ENCODE measurements at regions not wholly inside any gene's neighbourhood (a gene's known extent, or its start where the extent isn't known, plus 50 kb on each side); places are given as distances from the start of the nearest gene placed in this dataset.
"Not testable (repeated sequence)": the region's sequence is repeated elsewhere in the genome, so short reads cannot be mapped to it uniquely, and the experiment has no call there.

DNA sequence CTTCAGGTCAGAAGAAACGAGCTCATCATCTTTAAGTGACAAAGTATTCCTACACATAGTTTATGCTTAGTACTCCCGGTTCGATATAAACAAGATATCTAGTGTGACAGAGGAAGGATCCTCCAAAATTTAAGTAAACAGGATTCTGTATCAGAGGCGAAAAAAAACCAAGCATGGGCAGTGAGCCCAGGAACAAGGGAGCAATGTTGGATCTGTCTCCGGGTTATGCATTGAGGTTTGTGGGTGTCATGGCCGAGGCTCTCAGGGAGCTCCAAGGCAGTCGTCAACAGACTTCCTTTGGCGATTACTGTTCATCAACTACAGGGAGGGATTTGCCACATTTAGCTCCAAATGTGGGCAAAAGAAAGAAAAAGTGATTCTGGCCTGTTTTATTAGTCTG, 319.5 kb downstream of the CBLN4 start:
- DNase-seq (ENCODE audit: low read depth), result no peak

DNA sequence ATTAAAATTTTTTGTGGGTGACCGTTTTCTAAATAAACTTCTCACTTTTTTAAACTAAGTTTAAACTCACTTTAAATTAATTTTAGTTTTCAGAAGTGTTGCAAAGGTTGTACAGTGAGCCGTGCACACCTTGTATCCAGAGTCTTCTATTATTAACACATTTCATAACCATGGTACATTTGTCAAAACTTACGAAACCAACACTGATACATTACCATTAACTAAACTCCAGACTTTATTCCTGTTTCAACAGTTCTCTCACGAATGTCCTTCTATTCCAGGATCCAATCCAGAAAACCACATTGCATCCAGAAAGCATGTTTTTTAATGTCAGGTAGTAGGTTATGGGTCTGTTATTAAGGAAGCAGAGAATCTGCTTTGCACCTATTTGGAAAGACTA, 319.9 kb downstream of the CBLN4 start:
- DNase-seq (ENCODE audit: low read depth), result no peak

DNA sequence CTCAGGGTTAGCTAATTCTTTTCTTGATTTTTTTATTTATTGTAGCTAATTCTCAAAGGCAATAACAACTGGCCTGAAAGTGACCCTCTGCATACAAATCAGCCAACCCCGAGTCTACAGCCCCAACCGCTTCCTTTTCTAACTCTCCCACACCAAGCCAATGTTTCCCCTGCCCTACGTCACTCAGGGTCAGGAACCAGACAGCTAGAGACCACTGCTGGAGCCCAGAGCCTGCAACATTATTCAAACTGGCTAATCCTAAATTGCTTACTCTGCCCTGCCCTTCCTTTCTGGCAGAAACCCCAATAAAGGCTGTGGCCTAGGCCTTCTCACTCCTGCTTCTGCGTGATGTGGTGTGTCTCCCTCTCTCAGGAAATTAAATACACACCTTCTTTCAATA, 320.7 kb downstream of the CBLN4 start:
- no peak for DNase-seq (ENCODE audit: low read depth)

DNA sequence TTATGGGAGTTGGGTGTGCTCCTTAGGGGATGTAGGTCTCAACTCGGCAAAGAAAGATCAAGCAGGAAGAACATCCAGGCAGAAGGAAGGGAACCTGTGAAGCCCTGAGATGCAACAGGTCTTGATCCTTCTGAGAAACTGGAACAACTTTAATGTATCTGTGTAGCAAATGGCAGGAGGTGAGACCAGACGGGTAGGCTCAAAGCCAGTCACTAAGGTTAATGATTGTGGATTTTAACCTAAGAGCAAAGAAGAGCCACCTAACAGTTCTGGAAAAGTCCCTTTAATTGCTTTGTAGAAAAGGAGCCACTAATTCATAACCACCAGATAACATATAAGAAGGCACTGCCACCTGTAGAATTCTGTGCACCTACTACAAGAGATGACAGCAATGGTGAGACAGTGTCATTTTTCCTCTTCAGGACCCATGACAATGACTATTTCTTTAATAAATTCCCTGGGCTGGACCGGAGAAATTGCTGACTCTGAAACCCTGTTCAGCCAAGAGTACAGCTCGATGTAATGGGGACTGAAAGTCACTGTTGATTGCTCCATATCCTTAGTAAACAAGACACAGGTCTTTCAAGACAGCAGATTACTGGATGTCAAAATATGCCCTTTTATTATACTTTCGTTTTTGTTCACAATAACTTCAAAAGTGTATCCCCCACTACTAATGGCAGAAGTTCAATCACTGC, 326.2 kb downstream of the CBLN4 start:
- DNase-seq (ENCODE audit: low read depth), result no peak

DNA sequence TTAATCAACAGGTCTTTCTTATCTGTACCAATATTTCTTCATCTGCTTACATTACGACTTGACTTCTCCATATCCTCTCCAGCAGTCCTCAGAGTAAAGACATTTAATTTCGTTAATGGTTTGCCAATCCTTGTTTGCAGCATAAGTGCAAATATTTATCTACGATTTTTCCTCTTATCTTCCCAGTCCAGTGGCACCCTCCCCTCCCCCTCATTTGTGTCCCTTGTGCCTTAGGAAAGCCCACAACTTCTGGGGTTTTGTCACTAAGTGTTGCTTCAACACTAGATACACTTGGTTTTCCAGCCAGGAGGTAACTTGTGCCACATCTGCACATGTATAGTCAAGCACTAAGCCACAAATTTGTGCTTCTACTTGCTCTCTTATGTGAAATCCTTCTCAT, 327.2 kb downstream of the CBLN4 start:
- no peak for DNase-seq (ENCODE audit: low read depth)

DNA sequence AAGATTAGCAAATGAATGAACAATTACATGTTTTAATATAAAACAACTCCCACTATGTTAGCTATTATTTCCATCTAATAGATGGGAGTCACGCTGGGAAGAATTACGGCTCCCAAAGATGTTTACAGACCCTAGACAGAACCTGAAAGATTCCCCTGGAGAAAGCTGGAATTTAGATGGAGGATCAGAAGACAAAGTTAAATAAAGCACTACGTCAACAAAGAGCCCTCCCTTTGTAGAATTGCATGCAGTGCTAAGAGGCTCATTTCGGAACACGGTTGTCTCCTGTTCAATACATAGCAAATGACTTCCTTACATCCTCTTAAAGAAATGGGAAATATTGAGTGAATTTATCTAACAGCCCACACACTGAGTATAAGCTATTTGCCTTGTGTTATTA, 328.3 kb downstream of the CBLN4 start:
- no peak for DNase-seq (ENCODE audit: low read depth)

DNA sequence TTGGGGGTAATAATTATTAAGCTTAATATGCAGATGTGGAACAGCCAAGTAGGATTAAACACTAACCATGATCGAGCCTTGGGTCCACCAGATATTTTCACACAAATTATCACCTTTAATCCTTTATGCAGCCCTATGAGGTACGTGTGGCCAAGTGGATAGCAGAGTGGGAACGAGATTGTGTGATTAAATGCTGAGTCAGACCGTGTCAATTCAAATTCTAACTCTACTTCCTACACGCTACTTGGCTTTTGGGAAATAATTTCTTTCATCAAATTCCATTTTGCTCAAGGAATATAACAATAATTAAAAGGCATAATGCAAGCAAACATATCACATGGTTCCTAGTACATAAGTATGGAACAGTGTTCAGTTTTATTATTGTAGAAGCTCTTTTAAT, 329.2 kb downstream of the CBLN4 start:
- DNase-seq (ENCODE audit: low read depth), result no peak

DNA sequence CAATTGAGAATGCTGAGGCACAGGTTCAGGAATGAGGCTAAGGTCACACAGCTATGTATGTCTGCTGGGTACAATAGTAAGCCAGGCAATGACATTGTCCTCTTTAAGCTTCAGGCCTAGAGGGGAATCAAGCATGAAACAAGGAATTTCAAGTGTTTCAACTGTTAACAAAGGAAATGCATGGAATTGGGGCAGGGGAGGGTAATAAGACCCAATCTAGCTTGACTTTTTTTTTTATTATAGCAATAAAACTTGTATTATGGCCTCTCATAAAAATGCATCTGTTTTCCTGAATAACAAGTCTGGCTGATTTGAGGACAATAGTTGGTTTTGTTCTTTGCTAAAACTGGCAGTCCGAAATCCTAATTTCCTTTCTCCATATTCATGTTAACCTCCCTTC, 336.7 kb downstream of the CBLN4 start:
- DNase-seq (ENCODE audit: low read depth), result no peak

DNA sequence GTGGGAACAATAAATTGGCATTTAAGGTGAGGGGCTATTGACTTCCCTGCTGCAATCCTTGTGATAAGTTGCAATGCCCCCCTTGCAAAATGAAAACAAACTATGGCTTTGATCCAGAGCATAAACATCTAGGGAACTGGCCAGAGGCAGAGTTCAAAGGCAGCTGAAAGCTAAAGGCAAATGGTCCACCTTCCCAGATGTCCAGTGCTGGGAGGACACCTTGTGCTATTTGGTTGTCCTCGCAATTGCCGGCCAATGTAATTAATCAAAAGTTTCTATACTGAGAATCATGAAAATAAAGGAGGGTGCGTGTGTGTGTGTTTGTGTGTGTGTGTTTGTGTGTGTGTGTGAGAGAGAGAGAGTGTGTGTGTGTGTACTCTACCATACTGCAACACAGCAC, 337.4 kb downstream of the CBLN4 start:
- no peak for DNase-seq (ENCODE audit: low read depth)

DNA sequence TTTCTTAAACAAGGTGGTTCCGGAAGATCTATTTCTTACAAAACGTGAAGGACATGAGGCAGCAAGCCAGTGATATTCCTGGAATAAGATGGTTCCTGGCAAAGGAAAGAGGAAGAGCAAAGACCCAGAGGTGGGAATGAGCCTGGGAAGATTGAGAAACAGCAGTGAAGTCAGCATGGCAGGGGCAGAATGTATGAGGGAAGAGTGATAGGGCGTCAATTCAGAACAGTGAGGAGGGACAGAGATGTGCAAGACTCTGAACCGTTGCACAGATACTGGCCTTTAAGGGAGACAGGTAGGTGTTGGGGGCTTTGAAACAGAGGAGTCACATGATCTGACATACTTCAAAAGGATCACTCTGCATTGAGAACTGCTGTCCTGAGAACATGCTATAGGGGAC, 338.3 kb downstream of the CBLN4 start:
- no peak for DNase-seq (ENCODE audit: low read depth)

DNA sequence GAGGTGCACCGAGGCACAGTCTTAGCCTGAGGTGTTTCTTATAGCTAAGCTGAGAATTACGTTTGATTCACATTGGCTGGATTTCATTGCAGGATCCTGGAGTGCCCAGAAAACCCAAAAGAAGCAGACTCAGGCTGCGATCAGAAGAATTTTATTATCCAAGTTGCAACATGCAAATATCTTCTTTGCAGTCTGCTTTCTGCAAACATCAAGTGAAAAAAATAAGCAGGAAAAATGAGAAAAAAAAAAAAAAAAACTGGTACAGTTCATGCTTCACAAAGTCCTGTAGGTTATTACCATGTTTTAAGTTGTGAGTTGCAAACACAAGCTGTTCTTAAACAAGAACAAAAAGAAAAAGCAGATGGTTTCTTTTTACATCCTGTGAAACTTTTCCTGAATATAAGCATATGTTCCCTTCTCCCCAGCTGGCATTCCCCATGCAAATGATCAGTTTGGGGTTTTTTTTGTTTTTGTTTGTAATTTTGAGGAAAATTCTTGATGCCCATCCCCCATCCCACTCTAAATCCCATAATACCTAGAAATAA, 349.0 kb downstream of the CBLN4 start:
- DNase-seq (ENCODE audit: low read depth), result no peak

DNA sequence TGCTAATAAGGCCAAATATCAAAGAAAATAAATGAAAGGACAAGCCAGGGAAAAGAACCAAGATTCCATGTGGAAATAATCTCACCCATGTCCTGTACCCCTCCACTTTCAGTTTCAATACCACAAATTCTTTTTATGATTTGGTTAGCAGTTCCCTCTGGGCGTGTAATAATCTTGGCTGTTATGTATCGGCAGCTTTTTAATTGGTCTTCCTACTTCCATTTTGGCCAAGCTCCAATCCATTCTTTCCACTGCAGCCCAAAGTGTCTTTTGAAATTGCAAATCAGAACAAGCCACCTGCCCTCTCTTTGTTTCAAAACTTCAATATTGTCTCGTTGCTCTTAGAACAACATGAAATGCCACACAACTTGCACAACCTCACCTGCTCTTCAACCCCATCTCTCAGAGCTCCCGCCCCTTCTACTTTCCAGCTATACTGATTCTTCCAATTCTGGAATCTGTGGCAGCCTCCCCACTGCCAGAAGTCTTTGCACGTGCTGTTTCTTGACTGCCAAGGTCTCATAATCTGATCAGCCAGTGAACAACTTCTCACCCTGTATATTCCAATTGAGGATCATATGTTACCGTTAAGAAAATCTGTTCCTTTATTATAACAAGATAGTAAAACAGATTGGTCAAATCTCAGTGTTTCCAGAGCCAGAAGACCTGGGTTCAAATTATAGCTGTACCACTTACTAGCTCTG, 354.5 kb downstream of the CBLN4 start:
- no peak for DNase-seq (ENCODE audit: low read depth)

DNA sequence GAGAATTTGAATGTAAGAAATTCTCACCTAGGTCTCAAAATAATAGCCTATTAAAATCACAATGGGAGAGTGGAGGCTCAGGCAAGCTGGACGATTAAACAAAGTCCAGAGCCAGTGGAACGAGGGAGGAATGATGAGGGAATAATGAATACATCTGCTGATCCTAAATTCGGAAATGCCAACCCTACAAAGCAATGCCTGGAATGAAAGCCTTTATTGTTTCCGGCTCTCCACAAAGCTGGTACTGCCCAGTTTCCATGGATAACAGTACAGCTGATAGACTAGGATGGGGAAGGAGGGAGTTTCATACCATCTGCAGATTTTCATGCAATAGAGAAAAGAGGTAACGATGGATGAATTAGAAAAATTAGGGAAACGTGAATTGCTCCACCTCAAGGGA, 356.1 kb downstream of the CBLN4 start:
- DNase-seq (ENCODE audit: low read depth), result no peak

DNA sequence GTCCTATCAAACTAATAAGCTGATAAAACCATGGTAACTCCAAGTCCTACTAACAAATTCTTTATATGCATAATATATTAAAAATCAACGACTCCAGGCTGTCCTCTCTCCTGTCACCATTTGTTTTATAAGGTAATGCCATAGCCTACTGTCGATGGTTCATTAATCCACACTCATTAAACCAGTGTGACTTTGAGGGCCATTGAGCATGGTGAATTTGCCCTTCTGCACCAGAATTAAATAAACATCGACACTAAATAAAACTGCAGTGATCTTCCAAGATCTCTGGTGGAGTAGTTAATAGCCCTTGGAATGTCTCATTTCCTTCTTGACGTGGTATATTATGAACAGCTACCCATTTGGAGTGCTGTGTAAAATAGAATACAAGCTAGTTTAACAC, 358.5 kb downstream of the CBLN4 start:
- no peak for DNase-seq (ENCODE audit: low read depth)

DNA sequence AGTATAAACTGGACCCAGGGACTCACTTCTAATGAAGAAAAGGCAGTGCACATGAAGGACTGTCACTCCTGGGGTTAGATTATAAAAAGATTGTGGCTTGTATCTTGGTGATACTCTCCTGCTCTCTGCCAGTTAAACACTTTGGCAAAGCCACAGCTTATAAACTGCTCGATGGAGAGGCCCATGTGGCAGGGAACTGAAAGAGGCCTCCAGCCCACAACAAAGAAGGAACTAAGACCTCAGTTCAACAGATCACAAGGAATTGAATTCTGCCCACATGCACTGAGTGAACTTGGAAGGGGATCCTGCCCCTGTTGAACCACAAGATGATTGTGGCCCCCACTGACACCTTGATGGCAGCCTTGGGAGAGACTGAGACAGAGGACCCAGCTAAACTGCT, 363.8 kb downstream of the CBLN4 start:
- no peak for DNase-seq (ENCODE audit: low read depth)

DNA sequence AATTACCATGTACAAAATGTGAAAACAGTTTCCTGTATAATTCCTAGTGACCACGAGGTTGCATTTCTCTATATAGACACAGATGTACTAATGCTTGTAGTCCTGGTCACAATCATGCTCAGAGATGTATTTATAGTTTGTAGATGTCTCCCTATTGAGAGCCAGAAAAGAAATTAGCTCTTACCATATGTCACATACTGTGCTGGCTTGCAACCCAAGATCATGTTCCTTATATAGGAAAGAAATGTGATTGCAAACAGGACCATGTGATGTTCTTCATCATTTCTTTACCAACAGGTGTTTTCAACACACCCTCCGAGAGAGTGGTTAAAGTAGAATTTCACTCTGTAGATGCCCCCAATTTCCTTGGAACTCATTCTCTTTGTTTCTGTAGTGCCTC, 369.4 kb downstream of the CBLN4 start:
- DNase-seq (ENCODE audit: low read depth), result no peak

DNA sequence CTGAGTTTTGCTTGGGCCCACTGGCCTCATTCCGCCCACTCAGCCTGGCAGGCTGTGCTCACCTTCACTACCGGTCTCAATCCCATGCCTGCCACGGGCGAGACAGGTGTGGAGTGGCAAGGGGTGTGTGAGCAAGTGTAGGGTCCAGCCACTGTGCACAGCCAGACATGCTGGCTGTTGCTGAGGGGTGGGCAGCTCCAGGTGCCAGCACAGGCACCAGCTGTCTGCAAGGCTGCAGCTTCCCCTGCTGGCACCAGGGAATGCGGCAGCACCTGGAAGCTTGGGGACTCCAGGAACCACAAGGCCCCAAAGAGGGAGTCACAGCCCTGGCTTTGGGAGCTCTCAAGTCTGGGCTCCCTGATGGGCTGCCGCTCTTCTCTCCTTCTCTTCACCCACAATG, 372.7 kb downstream of the CBLN4 start:
- DNase-seq (ENCODE audit: low read depth), result no peak

DNA sequence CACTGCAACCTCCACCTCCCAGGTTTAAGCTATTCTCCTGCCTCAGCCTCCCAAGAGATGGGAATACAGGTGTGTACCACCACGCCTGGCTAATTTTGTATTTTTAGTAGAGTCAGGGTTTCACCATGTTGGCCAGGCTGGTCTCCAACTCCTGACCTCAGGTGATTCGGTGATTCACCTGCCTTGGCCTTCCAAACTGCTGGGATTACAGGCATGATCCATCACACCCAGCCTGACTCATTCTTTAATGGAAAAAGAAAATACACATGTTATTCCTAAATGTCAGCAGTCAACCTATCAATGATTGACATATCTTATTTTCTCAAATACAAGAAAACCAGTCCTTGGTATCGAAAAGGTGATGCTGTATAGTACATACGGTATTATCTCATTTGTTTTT, 376.2 kb downstream of the CBLN4 start:
- not testable (repeated sequence) for DNase-seq (ENCODE audit: low read depth)

DNA sequence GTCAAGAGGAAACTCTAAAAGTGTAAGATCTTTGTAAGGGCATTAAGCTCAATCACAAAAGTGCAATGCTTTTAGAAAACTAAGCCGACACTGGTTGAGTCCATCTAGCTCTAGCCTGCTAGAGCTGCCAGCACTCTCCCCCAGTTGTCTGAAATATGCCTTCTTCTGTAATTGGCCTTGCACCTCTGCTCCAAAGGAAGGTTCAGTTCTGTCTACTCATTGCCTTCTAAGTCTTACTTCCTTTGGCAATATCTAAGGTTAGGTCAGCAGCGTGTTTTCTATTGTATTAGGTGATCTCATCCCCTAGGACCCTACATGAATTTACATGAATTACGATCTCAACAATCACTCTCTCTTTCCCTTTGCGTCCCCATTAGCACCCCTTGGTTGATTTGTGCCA, 378.6 kb downstream of the CBLN4 start:
- no peak for DNase-seq (ENCODE audit: low read depth)

DNA sequence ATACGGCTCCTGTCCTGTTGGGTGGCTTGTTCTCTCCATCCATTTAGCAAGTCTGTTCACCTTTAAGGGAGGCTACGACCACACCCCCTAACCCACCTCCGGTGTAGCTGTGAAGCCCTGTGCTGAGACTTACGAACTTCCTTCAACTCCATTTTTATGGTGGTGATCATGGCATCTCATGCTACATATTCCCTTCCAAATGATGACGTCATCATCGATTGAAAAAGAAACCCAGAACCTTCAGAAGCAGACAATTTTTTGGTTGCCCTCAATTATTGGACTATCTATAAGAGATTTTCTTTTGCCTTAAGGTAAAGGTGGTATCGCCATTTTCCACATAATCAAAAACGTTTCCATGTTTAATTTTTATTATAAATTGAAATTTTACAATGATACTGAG, 389.0 kb downstream of the CBLN4 start:
- no peak for DNase-seq (ENCODE audit: low read depth)

DNA sequence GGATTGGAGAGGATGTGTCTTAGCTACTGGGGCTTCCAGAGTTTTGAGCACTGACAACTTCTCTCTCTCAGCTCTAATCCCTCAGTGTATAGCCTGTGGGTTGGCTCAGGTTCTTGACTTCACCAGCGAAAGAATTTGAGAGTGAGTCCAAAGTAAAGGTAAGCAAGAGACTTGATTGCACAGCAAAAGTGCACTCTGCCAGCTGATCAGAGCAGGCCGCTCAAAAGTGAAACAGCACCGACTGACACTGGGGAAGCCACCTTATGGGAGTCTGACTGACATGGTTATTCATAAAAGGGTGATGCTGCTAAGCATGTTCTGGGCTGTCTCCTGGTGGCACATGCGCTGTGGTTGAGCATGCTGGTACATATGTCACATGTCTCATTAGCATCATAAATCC, 389.5 kb downstream of the CBLN4 start:
- DNase-seq (ENCODE audit: low read depth), result no peak

DNA sequence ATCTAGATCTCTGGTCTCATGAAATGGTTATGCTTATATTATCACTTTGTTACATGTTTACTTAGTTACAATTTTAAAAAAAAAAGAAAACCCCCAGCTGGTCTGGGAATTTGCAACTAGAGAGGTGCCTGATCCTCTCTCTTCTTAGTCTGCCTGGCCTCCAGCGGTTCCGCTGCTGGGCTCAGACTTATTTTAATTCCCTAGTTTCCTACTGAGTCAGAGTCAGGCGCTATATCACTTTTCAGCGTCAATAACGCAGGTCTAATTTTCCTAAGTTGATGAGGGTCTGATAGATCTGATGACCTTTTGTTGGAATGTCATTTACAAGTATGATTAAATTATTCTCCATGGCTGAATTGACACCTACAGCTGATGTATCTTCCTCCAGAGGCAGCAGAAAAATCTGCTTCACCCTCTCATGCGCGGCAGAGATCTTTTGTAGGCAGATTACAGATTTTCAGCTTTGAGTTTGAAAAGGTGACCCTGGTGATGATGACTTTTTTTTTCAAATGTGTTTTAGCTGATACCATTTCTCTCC, 391.0 kb downstream of the CBLN4 start:
- DNase-seq (ENCODE audit: low read depth), result no peak

DNA sequence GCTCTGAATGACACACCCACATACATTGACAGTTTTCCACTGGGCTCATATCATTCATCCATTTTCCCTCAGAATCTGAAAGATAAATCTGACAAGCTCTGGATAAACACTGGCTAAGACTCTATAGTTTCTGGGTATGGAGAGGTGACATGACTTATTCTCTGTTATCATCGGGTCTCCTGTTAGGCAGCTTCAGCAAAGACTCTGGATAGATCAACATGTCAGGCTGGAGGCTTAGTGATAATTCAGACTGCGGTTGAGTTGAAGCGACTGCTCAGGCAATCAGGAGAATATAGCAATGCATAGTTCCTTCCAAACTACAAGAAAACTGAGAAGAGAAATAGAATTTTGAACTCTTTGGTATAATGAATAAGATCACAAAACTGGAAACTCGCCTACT, 394.6 kb downstream of the CBLN4 start:
- no peak for DNase-seq (ENCODE audit: low read depth)
